Endothelial cell of umbilical vein (primary cell): ENCODE measurements at regions not wholly inside any gene's neighbourhood (a gene's known extent, or its start where the extent isn't known, plus 50 kb on each side); places are given as distances from the start of the nearest gene placed in this dataset.

Experiments
- BruUV-seq: library from RNA; stranded (reverse); fragments of 400-500 nt; replicated peaks from 2 replicates; lab custom pipeline; 2021; lab: Mats Ljungman, UMichigan
- CTCF ChIA-PET: fragments of 300-600, 350-600 bp; sonication (Branson Sonifier 250); formaldehyde crosslinking; loops from one replicate; lab custom pipeline; 2021; ENCODE audit warnings: antibody characterized with exemption, inconsistent platforms; lab: Charles Lee
- POLR2A ChIA-PET: fragments of 300-600, 350-600 bp; sonication (Branson Sonifier 250); formaldehyde crosslinking; loops from one replicate; lab custom pipeline; 2021; ENCODE audit warnings: antibody characterized with exemption, inconsistent platforms; lab: Charles Lee
- DNase-seq: peaks from one replicate; pipeline ENCODE4 v3.0.0-alpha.2; 2011; ENCODE audit warnings: low read depth, low spot score
- FAIRE-seq: peaks from 2 replicates; lab custom pipeline; 2011; peaks lifted over from hg19 to GRCh38; lab: Jason Lieb, UNC
- H2AFZ ChIP-seq: 2 replicates; pipeline ENCODE4 v1.6.0; 2012; ENCODE audit warnings: low read depth, low read length, control low read depth, inconsistent platforms
- H3K27ac ChIP-seq: 2 replicates; pipeline ENCODE4 v1.5.1; 2011; ENCODE audit warnings: low read depth, mild to moderate bottlenecking, control low read depth, low read length, moderate library complexity; ENCODE audit not compliant: insufficient read depth
- H3K27me3 ChIP-seq, 2 experiments: 2 replicates each; pipeline versions ENCODE4 v1.6.0 to v1.6.1; 2011; ENCODE audit warnings: low read length in 2 of 2, mixed read lengths in 1 of 2; ENCODE audit not compliant: control insufficient read depth in 2 of 2, insufficient read depth in 2 of 2
- H3K36me3 ChIP-seq, 2 experiments: 2 replicates in 1 of 2; 3 replicates in 1 of 2; pipeline ENCODE4 v1.5.1; 2011; ENCODE audit warnings: low read length in 2 of 2, mild to moderate bottlenecking in 1 of 2, moderate library complexity in 1 of 2; ENCODE audit not compliant: control insufficient read depth in 2 of 2, insufficient read depth in 2 of 2; ENCODE audit errors: extremely low read depth in 1 of 2
- H3K4me1 ChIP-seq: 3 replicates; pipeline ENCODE4 v1.5.1; 2011; ENCODE audit warnings: mild to moderate bottlenecking, low read length; ENCODE audit not compliant: control insufficient read depth, insufficient read depth; ENCODE audit errors: extremely low read depth
- H3K4me2 ChIP-seq: 2 replicates; pipeline ENCODE4 v1.6.1; 2011; ENCODE audit warnings: low read length, control low read depth, mixed read lengths; ENCODE audit not compliant: insufficient read depth
- H3K4me3 ChIP-seq, 3 experiments: fragments of 200-600 bp in 1 of 3; sonication (generic), shearing (Covaris generic) in 1 of 3; replicated peaks in 1 of 3; 2 replicates each; pipeline ENCODE4 v1.5.1; 2011 to 2016; ENCODE audit warnings: control low read depth in 3 of 3, low read length in 3 of 3, mild to moderate bottlenecking in 2 of 3, inconsistent platforms in 1 of 3, low read depth in 1 of 3, moderate library complexity in 1 of 3; ENCODE audit not compliant: insufficient read depth in 1 of 3
- H3K79me2 ChIP-seq: 2 replicates; pipeline ENCODE4 v1.6.0; 2012; ENCODE audit warnings: low read length, inconsistent platforms; ENCODE audit not compliant: control insufficient read depth, insufficient read depth
- H3K9ac ChIP-seq: replicated peaks from 2 replicates; pipeline ENCODE3; 2011; ENCODE audit warnings: low read length, control low read depth; ENCODE audit not compliant: insufficient read depth; ENCODE audit errors: extremely low read depth
- H3K9me1 ChIP-seq: replicated peaks from 3 replicates; pipeline ENCODE4 v1.6.0; 2011; ENCODE audit warnings: mild to moderate bottlenecking, low read length; ENCODE audit not compliant: control insufficient read depth, insufficient read depth; ENCODE audit errors: extremely low read depth
- H3K9me3 ChIP-seq: replicated peaks from 2 replicates; pipeline ENCODE4 v1.5.1; 2012; ENCODE audit warnings: low read length, inconsistent platforms; ENCODE audit not compliant: control insufficient read depth, insufficient read depth
- H4K20me1 ChIP-seq: replicated peaks from 2 replicates; pipeline ENCODE3; 2011; ENCODE audit warnings: mild to moderate bottlenecking, low read length; ENCODE audit not compliant: control insufficient read depth, insufficient read depth; ENCODE audit errors: extremely low read depth
- CTCF ChIP-seq, 2 donors: IDR thresholded peaks; 1 replicate in 1 of 2; 2 replicates in 1 of 2; pipeline ENCODE4 v1.5.1; 2011; ENCODE audit warnings: low read length in 2 of 2, mild to moderate bottlenecking in 2 of 2, moderate library complexity in 2 of 2, control low read depth in 1 of 2, inconsistent platforms in 1 of 2, low read depth in 1 of 2; ENCODE audit not compliant: insufficient read depth in 1 of 2; ENCODE audit errors: extremely low read depth in 1 of 2
- EZH2 ChIP-seq: IDR thresholded peaks from 2 replicates; pipeline ENCODE4 v1.6.1; 2012; ENCODE audit warnings: borderline replicate concordance, low read depth, mild to moderate bottlenecking, moderate library complexity, low read length, inconsistent platforms; ENCODE audit not compliant: severe bottlenecking
- FOS ChIP-seq: IDR thresholded peaks from 2 replicates; pipeline ENCODE4 v1.6.1; 2011; ENCODE audit warnings: mild to moderate bottlenecking, low read length, moderate library complexity, borderline replicate concordance; ENCODE audit not compliant: insufficient read depth
- GATA2 ChIP-seq: IDR thresholded peaks from 2 replicates; pipeline ENCODE4 v1.7.0; 2011; ENCODE audit warnings: low read depth, mild to moderate bottlenecking, moderate library complexity, mixed read lengths, low read length; ENCODE audit not compliant: insufficient read length, insufficient read depth
- JUN ChIP-seq: IDR thresholded peaks from 2 replicates; pipeline ENCODE4 v1.6.1; 2011; ENCODE audit warnings: borderline replicate concordance, low read depth; ENCODE audit not compliant: insufficient read length, insufficient read depth
- MAX ChIP-seq: IDR thresholded peaks from 2 replicates; pipeline ENCODE4 v1.6.1; 2011; ENCODE audit not compliant: insufficient read depth, insufficient read length
- MYC ChIP-seq: IDR thresholded peaks from one replicate; pipeline ENCODE4 v1.6.1; 2011; ENCODE audit warnings: mild to moderate bottlenecking, low read depth, low read length
- POLR2A ChIP-seq: IDR thresholded peaks from 2 replicates; pipeline ENCODE4 v1.6.1; 2012; ENCODE audit warnings: low read depth, mild to moderate bottlenecking, control low read depth, low read length
- POLR2AphosphoS5 ChIP-seq: IDR thresholded peaks from 2 replicates; pipeline ENCODE4 v1.6.1; 2012; ENCODE audit warnings: low read depth, mild to moderate bottlenecking, control low read depth, low read length, moderate library complexity; ENCODE audit not compliant: insufficient read depth
- dilution Hi-C: fragments of 300-500 bp; cut with MboI; formaldehyde crosslinking; loops from one replicate; pipeline ENCODE4 v1.15.0; 2019; ENCODE audit warnings: low sequenced_read_pairs; ENCODE audit not compliant: extremely low pct_ligation_motif_present
- intact Hi-C: fragments of 100-400 bp; cut with micrococcal nuclease; formaldehyde crosslinking; loops from one replicate; pipeline ENCODE4 v1.10.0; 2022

GRCh38 chr3:135539854-135540253 is 425.7 kb upstream of the PPP2R3A start:
- Histone ChIP-seq H3K27ac (no peak overlapping the region), H3K9me1 (no peaks in the 10 kb centered on the region), H3K36me3 (no peaks in the 10 kb centered on the region), H3K4me1 (no peaks in the 10 kb centered on the region), H4K20me1 (no peaks in the 10 kb centered on the region), H3K9ac (no peak overlapping the region), H3K27me3 (no peaks in the 10 kb centered on the region), H3K9me3 (no peaks in the 10 kb centered on the region), H2AFZ (no peak overlapping the region), H3K4me2 (no peak overlapping the region), H3K4me3 (no peak overlapping the region), H3K79me2 (no peaks in the 10 kb centered on the region)
- intact Hi-C loops (no loop called here), dilution Hi-C loops (no loop called here)
- CTCF ChIA-PET = no interaction called here
- DNase-seq (no peak), FAIRE-seq (no peak)
- no TSS peak for BruUV-seq
- POLR2A ChIA-PET = no interaction called here
- TF ChIP-seq EZH2 (no peak), CTCF (IDR thresholded peaks at IDR 0.05; ENCODE audit: extremely low read depth in 1 of 2, insufficient read depth in 1 of 2, low read depth in 1 of 2, low read length in 2 of 2) (no peak), POLR2A (no peak), MYC (no peak), GATA2 (no peak), POLR2AphosphoS5 (no peak), JUN (no peak), MAX (no peak), FOS (no peak)
